Activated CD8-positive, alpha-beta T cell treated with anti-CD3 and anti-CD28 coated beads, Interleukin-2, amount 10 ng/mL, durations not matched to agents 7 days and 5 days (primary cell): ENCODE measurements at regions not wholly inside any gene's neighbourhood (a gene's known extent, or its start where the extent isn't known, plus 50 kb on each side); places are given as distances from the start of the nearest gene placed in this dataset.

Experiments
- ATAC-seq: fragments of 150-1000 bp; cut with Tn5 transposase; one replicate; pipeline ENCODE4 v1.10.0; 2021; ENCODE audit warnings: moderate library complexity
- CTCF ChIA-PET: fragments of 350-600 bp; sonication (Branson Sonifier 250); formaldehyde crosslinking; loops from one replicate; lab custom pipeline; 2021; ENCODE audit warnings: antibody characterized with exemption; lab: Charles Lee
- POLR2A ChIA-PET: fragments of 350-600 bp; sonication (Branson Sonifier 250); formaldehyde crosslinking; loops from one replicate; lab custom pipeline; 2021; ENCODE audit warnings: antibody characterized with exemption; lab: Charles Lee
- DNase-seq: peaks from one replicate; pipeline ENCODE4 v3.0.0-alpha.2; 2020
- H3K27ac Mint-ChIP-seq: one replicate; pipeline ENCODE4 v1.8.0; 2021; ENCODE audit warnings: mild to moderate bottlenecking, mixed read lengths
- H3K27me3 Mint-ChIP-seq: one replicate; pipeline ENCODE4 v1.8.0; 2021; ENCODE audit warnings: low read depth, mixed read lengths
- H3K36me3 Mint-ChIP-seq: one replicate; pipeline ENCODE4 v1.8.0; 2021; ENCODE audit warnings: low read depth, mixed read lengths
- H3K4me1 Mint-ChIP-seq: one replicate; pipeline ENCODE4 v1.8.0; 2021; ENCODE audit warnings: low read depth, mixed read lengths
- H3K4me3 Mint-ChIP-seq: one replicate; pipeline ENCODE4 v1.8.0; 2021; ENCODE audit warnings: mild to moderate bottlenecking, mixed read lengths
- H3K9me3 Mint-ChIP-seq: one replicate; pipeline ENCODE4 v1.8.0; 2022; ENCODE audit warnings: mixed read lengths; ENCODE audit not compliant: insufficient read depth

DNA sequence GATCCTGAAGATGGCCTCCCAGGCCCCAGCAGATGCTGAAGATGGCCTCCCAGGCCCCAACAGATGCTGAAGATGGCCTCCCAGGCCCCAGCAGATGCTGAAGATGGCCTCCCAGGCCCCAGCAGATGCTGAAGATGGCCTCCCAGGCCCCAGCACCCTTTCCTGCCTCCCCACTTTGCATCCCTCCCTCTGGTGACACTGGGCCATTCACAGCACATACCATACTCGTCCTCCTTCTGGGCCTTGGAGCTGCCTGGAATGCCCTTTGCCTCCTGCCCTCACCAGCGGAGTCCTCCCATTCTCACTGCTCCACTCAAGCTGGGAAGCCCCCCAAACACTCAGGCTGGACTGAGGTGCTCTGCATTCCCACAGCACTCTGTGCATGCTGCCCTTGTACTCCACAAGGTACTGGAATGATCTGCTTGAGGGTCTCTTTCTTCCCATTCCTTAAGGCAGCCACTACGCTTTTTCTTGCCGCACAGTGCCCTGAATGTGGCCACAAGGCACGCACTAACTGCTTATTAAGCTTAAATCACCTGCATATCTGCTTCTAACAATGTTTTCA, 550.0 kb downstream of the BNC2 start:
- Mint-ChIP-seq H3K9me3 (no peaks in the 10 kb centered on the region), H3K4me3 (no peak overlapping the region), H3K27ac (no peak overlapping the region), H3K4me1 (peaks cover 3% of the 10 kb centered on the region), H3K36me3 (no peaks in the 10 kb centered on the region), H3K27me3 (no peaks in the 10 kb centered on the region)
- ATAC-seq (no peak), DNase-seq (no peak)
- ChIA-PET POLR2A (interaction anchor here (0.6 kb wide), 1 partner anchor 641 kb away, joined by 3 read pairs; no protein-coding TSS in a partner anchor), CTCF (interaction anchor here (0.5 kb wide), 1 partner anchor 11 kb away, joined by 3 read pairs; no protein-coding TSS in a partner anchor)

GRCh38 chr9:16321461-16322119, 548.9 kb downstream of the BNC2 start:
- Mint-ChIP-seq H3K36me3 (no peaks in the 10 kb centered on the region), H3K9me3 (no peaks in the 10 kb centered on the region), H3K27ac (no peak overlapping the region), H3K4me1 (peaks cover 3% of the 10 kb centered on the region), H3K27me3 (no peaks in the 10 kb centered on the region), H3K4me3 (no peak overlapping the region)
- DNase-seq: no peak
- no peak for ATAC-seq
- POLR2A ChIA-PET: interaction anchor here (0.6 kb wide), 1 partner anchor 642 kb away, joined by 3 read pairs; no protein-coding TSS in a partner anchor
- CTCF ChIA-PET: no interaction called here

- H3K27me3 Mint-ChIP-seq: no peaks in the 10 kb centered on the region
- no peak for ATAC-seq
- no peak for DNase-seq
- H3K4me3 Mint-ChIP-seq: no peak overlapping the region
- peaks cover 3% of the 10 kb centered on the region for H3K4me1 Mint-ChIP-seq
- H3K27ac Mint-ChIP-seq: no peak overlapping the region
- CTCF ChIA-PET: no interaction called here
- no peaks in the 10 kb centered on the region for H3K9me3 Mint-ChIP-seq
- POLR2A ChIA-PET: no interaction called here
- no peaks in the 10 kb centered on the region for H3K36me3 Mint-ChIP-seq
These were observed 547.6 kb downstream of the BNC2 start for GRCh38 chr9:16322849-16323248.

DNA sequence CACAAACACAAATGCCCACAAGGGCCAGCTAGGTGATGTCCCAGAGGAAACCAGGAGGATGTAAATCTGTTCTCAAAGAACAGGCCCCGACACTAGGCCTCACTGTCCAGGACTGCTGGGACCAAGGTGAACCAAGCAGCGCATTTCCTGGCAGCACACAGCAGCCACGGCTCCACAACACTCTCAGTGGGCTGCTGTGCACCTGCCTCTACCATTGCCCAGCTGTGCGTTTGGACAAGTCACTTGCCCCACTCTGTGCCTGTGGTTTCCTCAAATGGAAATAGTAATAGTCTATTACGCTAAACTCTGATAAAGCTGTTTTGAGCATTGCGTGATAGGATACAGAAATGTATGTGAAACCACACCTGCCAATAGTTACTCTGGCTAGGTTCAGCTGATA, 544.5 kb downstream of the BNC2 start:
- Mint-ChIP-seq H3K4me1 (peaks cover 3% of the 10 kb centered on the region), H3K4me3 (no peak overlapping the region)
- DNase-seq: no peak

DNA sequence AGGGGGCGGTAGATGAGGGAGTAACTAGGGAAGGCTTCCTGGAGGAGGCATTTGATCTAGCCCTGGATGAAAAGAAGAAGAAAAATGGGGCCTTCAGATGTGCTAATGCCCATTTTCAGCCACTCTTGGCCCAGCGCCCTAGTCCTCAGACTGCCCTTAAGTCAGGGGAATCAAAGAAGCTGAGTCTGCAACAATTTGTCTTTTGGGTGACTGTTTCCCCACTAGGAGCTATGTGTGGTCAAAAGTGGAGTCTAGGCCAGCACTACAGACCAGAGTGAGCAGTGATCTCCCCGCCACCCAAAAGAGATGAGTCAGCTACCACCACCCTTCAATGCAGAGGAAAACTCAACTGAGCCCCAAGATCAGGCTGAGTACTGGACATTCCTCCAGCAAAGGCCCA, 542.1 kb downstream of the BNC2 start:
- ATAC-seq (no peak), DNase-seq (no peak)
- no peaks in the 10 kb centered on the region for H3K4me1 Mint-ChIP-seq
- no peaks in the 10 kb centered on the region for H3K9me3 Mint-ChIP-seq
- H3K36me3 Mint-ChIP-seq: no peaks in the 10 kb centered on the region
- CTCF ChIA-PET: no interaction called here
- no peak overlapping the region for H3K27ac Mint-ChIP-seq
- no peaks in the 10 kb centered on the region for H3K27me3 Mint-ChIP-seq
- POLR2A ChIA-PET: interaction anchor here (0.6 kb wide), 1 partner anchor 887 kb away, joined by 8 read pairs; no protein-coding TSS in a partner anchor
- H3K4me3 Mint-ChIP-seq: no peak overlapping the region

More for the DNA sequence above, 544.5 kb downstream of the BNC2 start:
- no peaks in the 10 kb centered on the region for H3K27me3 Mint-ChIP-seq
- H3K9me3 Mint-ChIP-seq: no peaks in the 10 kb centered on the region
- POLR2A ChIA-PET: no interaction called here
- H3K27ac Mint-ChIP-seq: no peak overlapping the region
- CTCF ChIA-PET: no interaction called here
- H3K36me3 Mint-ChIP-seq: no peaks in the 10 kb centered on the region
- ATAC-seq: no peak

- H3K36me3 Mint-ChIP-seq: no peaks in the 10 kb centered on the region
- DNase-seq: no peak
- no peak overlapping the region for H3K4me3 Mint-ChIP-seq
- ChIA-PET CTCF (no interaction called here), POLR2A (no interaction called here)
- no peaks in the 10 kb centered on the region for H3K27me3 Mint-ChIP-seq
- H3K4me1 Mint-ChIP-seq: no peaks in the 10 kb centered on the region
- no peak for ATAC-seq
- no peaks in the 10 kb centered on the region for H3K9me3 Mint-ChIP-seq
- H3K27ac Mint-ChIP-seq: no peak overlapping the region
These were observed 540.8 kb downstream of the BNC2 start for GRCh38 chr9:16329671-16330113.

DNA sequence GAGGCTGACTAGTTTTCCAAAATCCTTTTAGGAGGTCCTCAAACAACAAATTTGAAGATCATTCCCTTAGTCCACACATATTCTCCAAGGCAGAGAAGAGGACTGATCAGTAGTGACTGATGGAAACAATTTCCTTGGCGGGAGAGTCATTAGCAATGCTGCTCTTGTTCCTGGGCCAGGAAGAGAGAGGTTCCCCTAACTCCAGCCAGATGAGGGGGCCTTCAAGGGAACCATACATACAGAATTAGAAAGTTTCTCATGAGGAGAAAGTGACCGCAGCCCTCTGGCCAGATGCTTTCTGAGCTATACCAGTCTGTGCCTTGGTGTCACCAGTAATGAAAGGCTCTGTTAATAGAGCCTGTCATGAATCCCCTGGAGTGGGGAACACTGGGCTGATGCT, 539.4 kb downstream of the BNC2 start:
- ChIA-PET POLR2A (no interaction called here), CTCF (no interaction called here)
- DNase-seq (no peak), ATAC-seq (no peak)
- no peaks in the 10 kb centered on the region for H3K9me3 Mint-ChIP-seq
- H3K4me1 Mint-ChIP-seq: no peaks in the 10 kb centered on the region
- no peak overlapping the region for H3K27ac Mint-ChIP-seq
- no peaks in the 10 kb centered on the region for H3K36me3 Mint-ChIP-seq
- no peaks in the 10 kb centered on the region for H3K27me3 Mint-ChIP-seq
- H3K4me3 Mint-ChIP-seq: no peak overlapping the region

DNA sequence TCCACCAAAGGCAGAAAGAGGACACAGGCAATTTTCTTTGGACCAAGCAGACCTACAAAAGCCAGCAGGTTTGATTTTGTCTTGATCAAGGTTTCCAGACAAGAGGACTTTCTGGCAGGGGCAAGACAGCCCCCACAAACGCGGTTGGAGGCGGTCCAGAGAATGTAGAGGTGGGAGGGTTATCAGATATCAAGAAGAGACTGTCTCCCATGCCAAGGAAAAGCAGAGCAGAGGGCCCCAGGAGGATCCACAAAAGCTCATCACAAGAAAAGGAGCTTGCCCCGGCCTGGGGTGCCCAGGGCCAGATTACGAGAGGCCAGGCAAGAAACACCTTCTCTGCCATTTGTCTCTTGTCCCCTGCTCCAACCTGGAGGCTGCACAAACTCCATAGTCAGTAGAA, 538.9 kb downstream of the BNC2 start:
- Mint-ChIP-seq H3K36me3 (no peaks in the 10 kb centered on the region), H3K9me3 (no peaks in the 10 kb centered on the region), H3K27me3 (no peaks in the 10 kb centered on the region), H3K4me1 (no peaks in the 10 kb centered on the region), H3K4me3 (no peak overlapping the region), H3K27ac (no peak overlapping the region)
- ChIA-PET CTCF (no interaction called here), POLR2A (no interaction called here)
- ATAC-seq: no peak
- DNase-seq: no peak

GRCh38 chr9:16333691-16334090, 536.8 kb downstream of the BNC2 start:
- POLR2A ChIA-PET: no interaction called here
- no peaks in the 10 kb centered on the region for H3K36me3 Mint-ChIP-seq
- peaks cover 3% of the 10 kb centered on the region for H3K9me3 Mint-ChIP-seq
- ATAC-seq (no peak), DNase-seq (no peak)
- H3K27ac Mint-ChIP-seq: no peak overlapping the region
- H3K27me3 Mint-ChIP-seq: no peaks in the 10 kb centered on the region
- no peaks in the 10 kb centered on the region for H3K4me1 Mint-ChIP-seq
- CTCF ChIA-PET: no interaction called here
- no peak overlapping the region for H3K4me3 Mint-ChIP-seq

DNA sequence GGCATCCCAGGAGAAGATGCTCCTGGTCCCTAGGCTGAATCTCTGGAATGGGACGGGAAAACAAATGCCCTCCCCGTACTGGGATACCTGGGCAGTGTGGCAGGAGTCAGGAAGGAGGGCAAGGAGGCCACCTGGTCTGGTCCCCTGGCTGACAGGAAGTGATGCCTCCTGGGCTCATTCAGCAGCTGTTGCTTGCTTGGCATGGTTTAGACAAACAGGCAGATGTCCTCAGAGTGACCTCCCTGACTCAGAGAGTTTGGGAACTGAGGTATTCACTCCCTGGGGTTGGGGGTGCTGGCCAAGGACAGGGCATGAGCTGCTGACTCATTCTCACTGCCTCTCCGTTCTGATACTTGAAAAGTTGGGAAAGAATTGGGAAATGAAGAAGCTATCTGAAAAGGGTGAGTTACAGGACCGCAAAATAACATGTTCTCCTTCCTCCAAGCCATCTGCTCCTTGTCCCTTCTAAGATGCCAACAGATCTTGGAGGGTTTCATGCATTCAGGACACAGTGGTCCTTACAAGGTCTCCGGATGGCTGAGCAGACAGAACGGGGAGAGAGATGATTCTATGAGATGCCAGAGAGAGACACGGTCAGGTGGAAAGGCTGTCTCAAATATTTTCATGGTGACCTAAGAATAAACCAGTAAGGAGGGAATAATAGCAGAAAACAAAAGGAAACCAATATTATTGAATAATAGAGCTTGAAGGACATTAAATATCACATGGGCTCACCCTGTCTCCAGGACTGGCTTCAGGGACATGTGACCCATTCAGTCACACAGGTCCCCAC, 534.5 kb downstream of the BNC2 start:
- Mint-ChIP-seq H3K27me3 (no peaks in the 10 kb centered on the region), H3K9me3 (peaks cover 3% of the 10 kb centered on the region), H3K4me1 (no peaks in the 10 kb centered on the region), H3K4me3 (no peak overlapping the region), H3K36me3 (no peaks in the 10 kb centered on the region), H3K27ac (no peak overlapping the region)
- DNase-seq (no peak), ATAC-seq (no peak)
- POLR2A ChIA-PET: no interaction called here
- CTCF ChIA-PET: interaction anchor here (1.4 kb wide), 1 partner anchor 24 kb away, joined by 3 read pairs; no protein-coding TSS in a partner anchor

DNA sequence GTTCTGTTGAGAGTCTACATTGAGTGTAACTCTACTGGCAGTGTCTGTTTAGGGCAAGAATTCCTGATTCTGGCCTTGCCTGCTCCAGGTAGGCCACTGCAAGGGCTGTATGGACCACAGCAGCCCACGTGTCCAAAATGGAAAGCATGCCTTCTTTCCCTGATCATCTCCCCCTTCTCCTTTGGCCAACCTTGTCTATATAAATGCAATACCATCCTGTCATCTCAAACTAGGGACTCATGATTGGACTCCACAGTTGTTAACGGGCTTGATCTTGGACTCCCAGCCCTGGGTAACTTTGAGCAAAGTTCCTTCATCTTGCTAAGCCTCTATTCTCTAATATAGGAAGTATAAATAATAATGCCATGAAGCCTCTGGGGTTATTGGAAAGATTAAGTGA, 533.6 kb downstream of the BNC2 start:
- H3K27me3 Mint-ChIP-seq: no peaks in the 10 kb centered on the region
- DNase-seq (no peak), ATAC-seq (no peak)
- CTCF ChIA-PET: interaction anchor here (1.4 kb wide), 1 partner anchor 23 kb away, joined by 3 read pairs; no protein-coding TSS in a partner anchor
- H3K4me1 Mint-ChIP-seq: no peaks in the 10 kb centered on the region
- H3K9me3 Mint-ChIP-seq: peaks cover 3% of the 10 kb centered on the region
- H3K4me3 Mint-ChIP-seq: no peak overlapping the region
- no peak overlapping the region for H3K27ac Mint-ChIP-seq
- POLR2A ChIA-PET: no interaction called here
- H3K36me3 Mint-ChIP-seq: no peaks in the 10 kb centered on the region
